H9 (cell line): ENCODE measurements at regions not wholly inside any gene's neighbourhood (a gene's known extent, or its start where the extent isn't known, plus 50 kb on each side); places are given as distances from the start of the nearest gene placed in this dataset.

Experiments
- DNase-seq: peaks from one replicate; pipeline ENCODE4 v3.0.0-alpha.2; 2017
- H2AFZ ChIP-seq: one replicate; pipeline ENCODE4 v1.6.1; 2013; ENCODE audit warnings: mild to moderate bottlenecking, low read length, control low read depth, moderate library complexity
- H2AK5ac ChIP-seq: 2 replicates; pipeline ENCODE4 v1.6.1; 2013; ENCODE audit warnings: low read length, control low read depth, mixed read lengths; ENCODE audit not compliant: insufficient read length
- H2BK120ac ChIP-seq: one replicate; pipeline ENCODE4 v1.6.1; 2013; ENCODE audit warnings: low read depth, mild to moderate bottlenecking, low read length, control low read depth, inconsistent platforms; ENCODE audit not compliant: poor library complexity, severe bottlenecking
- H2BK12ac ChIP-seq: 2 replicates; pipeline ENCODE4 v1.6.1; 2013; ENCODE audit warnings: low read length, control low read depth, mixed read lengths, low read depth; ENCODE audit not compliant: insufficient read length
- H2BK15ac ChIP-seq: 2 replicates; pipeline ENCODE4 v1.6.1; 2013; ENCODE audit warnings: low read depth, low read length, control low read depth
- H2BK20ac ChIP-seq: one replicate; pipeline ENCODE4 v1.6.1; 2013; ENCODE audit warnings: low read depth, mild to moderate bottlenecking, low read length, control low read depth, inconsistent platforms; ENCODE audit not compliant: poor library complexity, severe bottlenecking
- H2BK5ac ChIP-seq: 2 replicates; pipeline ENCODE4 v1.6.1; 2013; ENCODE audit warnings: low read length, control low read depth, mixed read lengths; ENCODE audit not compliant: insufficient read length
- H3K14ac ChIP-seq: 2 replicates; pipeline ENCODE4 v1.6.1; 2013; ENCODE audit warnings: low read length, control low read depth; ENCODE audit not compliant: insufficient read depth
- H3K18ac ChIP-seq: 2 replicates; pipeline ENCODE4 v1.6.1; 2013; ENCODE audit warnings: low read depth, mild to moderate bottlenecking, mixed read lengths, low read length, control low read depth; ENCODE audit not compliant: insufficient read length
- H3K23ac ChIP-seq: 2 replicates; pipeline ENCODE4 v1.6.1; 2013; ENCODE audit warnings: low read length, control low read depth, mixed read lengths, low read depth; ENCODE audit not compliant: insufficient read length
- H3K23me2 ChIP-seq: 2 replicates; pipeline ENCODE4 v1.6.1; 2013; ENCODE audit warnings: low read depth, mild to moderate bottlenecking, mixed read lengths, low read length, control low read depth; ENCODE audit not compliant: insufficient read length, poor library complexity, severe bottlenecking
- H3K27ac ChIP-seq: 2 replicates; pipeline ENCODE4 v1.5.1; 2013; ENCODE audit warnings: low read length, control low read depth, mixed read lengths, low read depth; ENCODE audit not compliant: insufficient read length
- H3K27me3 ChIP-seq: 2 replicates; pipeline ENCODE4 v1.6.1; 2013; ENCODE audit warnings: low read length, control low read depth, inconsistent platforms; ENCODE audit not compliant: insufficient read depth
- H3K4ac ChIP-seq: 2 replicates; pipeline ENCODE4 v1.6.1; 2013; ENCODE audit warnings: low read depth, mild to moderate bottlenecking, control low read depth, inconsistent platforms, low read length, moderate library complexity
- H3K4me1 ChIP-seq: 2 replicates; pipeline ENCODE4 v1.6.1; 2013; ENCODE audit warnings: low read length, control low read depth, inconsistent platforms; ENCODE audit not compliant: insufficient read depth
- H3K4me2 ChIP-seq: 2 replicates; pipeline ENCODE4 v1.6.1; 2013; ENCODE audit warnings: low read length, control low read depth, mixed read lengths; ENCODE audit not compliant: insufficient read length, insufficient read depth
- H3K56ac ChIP-seq: 2 replicates; pipeline ENCODE4 v1.6.1; 2013; ENCODE audit warnings: low read depth, mild to moderate bottlenecking, mixed read lengths, low read length, control low read depth; ENCODE audit not compliant: insufficient read length
- H3K79me1 ChIP-seq: 2 replicates; pipeline ENCODE4 v1.6.1; 2013; ENCODE audit warnings: low read depth, mild to moderate bottlenecking, moderate library complexity, low read length, control low read depth, inconsistent platforms; ENCODE audit not compliant: insufficient read depth, poor library complexity, severe bottlenecking
- H3K79me2 ChIP-seq: 2 replicates; pipeline ENCODE4 v1.6.1; 2013; ENCODE audit warnings: low read length, control low read depth, inconsistent platforms; ENCODE audit not compliant: insufficient read depth
- H3K9ac ChIP-seq: 2 replicates; pipeline ENCODE4 v1.6.1; 2013; ENCODE audit warnings: low read length, control low read depth, mixed read lengths; ENCODE audit not compliant: insufficient read length; ENCODE audit errors: extremely low read depth
- H3K9me3 ChIP-seq: one replicate; pipeline ENCODE4 v1.6.1; 2013; ENCODE audit warnings: low read depth, low read length, inconsistent platforms; ENCODE audit not compliant: control insufficient read depth
- H3T11ph ChIP-seq: one replicate; pipeline ENCODE4 v1.6.1; 2013; ENCODE audit warnings: mild to moderate bottlenecking, low read length, control low read depth, inconsistent platforms
- H4K20me1 ChIP-seq: one replicate; pipeline ENCODE4 v1.6.1; 2013; ENCODE audit not compliant: control insufficient read depth, insufficient read length, insufficient read depth
- H4K5ac ChIP-seq: 2 replicates; pipeline ENCODE4 v1.6.1; 2013; ENCODE audit warnings: low read depth, mild to moderate bottlenecking, mixed read lengths, low read length, control low read depth; ENCODE audit not compliant: insufficient read length
- H4K8ac ChIP-seq: replicated peaks from 2 replicates; pipeline ENCODE4 v1.6.1; 2013; ENCODE audit warnings: low read length, control low read depth, mixed read lengths, low read depth; ENCODE audit not compliant: insufficient read length
- H4K91ac ChIP-seq: 2 replicates; pipeline ENCODE4 v1.6.1; 2013; ENCODE audit warnings: low read depth, mild to moderate bottlenecking, moderate library complexity, mixed read lengths, low read length, control low read depth; ENCODE audit not compliant: insufficient read length
- H3K27ac Mint-ChIP-seq, 3 experiments: 2 replicates in 2 of 3; 3 replicates in 1 of 3; pipeline ENCODE4 v1.8.0; 2020 to 2021; ENCODE audit warnings: mixed read lengths in 3 of 3, mild to moderate bottlenecking in 1 of 3, moderate library complexity in 1 of 3
- H3K27me3 Mint-ChIP-seq: 2 replicates; pipeline ENCODE4 v1.8.0; 2021; ENCODE audit warnings: low read depth, mild to moderate bottlenecking, moderate library complexity, mixed read lengths
- H3K36me3 Mint-ChIP-seq, 3 experiments: 2 replicates in 2 of 3; 3 replicates in 1 of 3; pipeline ENCODE4 v1.8.0; 2020 to 2021; ENCODE audit warnings: low read depth in 3 of 3, mixed read lengths in 3 of 3; ENCODE audit not compliant: insufficient read depth in 1 of 3
- H3K4me1 Mint-ChIP-seq, 2 experiments: 2 replicates each; pipeline ENCODE4 v1.8.0; 2020; ENCODE audit warnings: mixed read lengths in 2 of 2
- H3K4me3 Mint-ChIP-seq, 2 experiments: 2 replicates in 1 of 2; 3 replicates in 1 of 2; pipeline ENCODE4 v1.8.0; 2020 to 2021; ENCODE audit warnings: mild to moderate bottlenecking in 2 of 2, mixed read lengths in 2 of 2, moderate library complexity in 1 of 2
- H3K9me3 Mint-ChIP-seq, 2 experiments: 2 replicates in 1 of 2; 3 replicates in 1 of 2; pipeline ENCODE4 v1.8.0; 2020; ENCODE audit warnings: mild to moderate bottlenecking in 2 of 2, mixed read lengths in 2 of 2, moderate library complexity in 1 of 2
- CTCF ChIP-seq: fragments of 200-600 bp; sonication (generic); conservative IDR thresholded peaks from 3 replicates; pipeline ENCODE4 v1.8.0; 2021; ENCODE audit warnings: antibody characterized with exemption, mild to moderate bottlenecking
- WGBS: extraction: QIAGEN DNeasy Blood & Tissue Kit; methylation state at CpG from one replicate; pipeline ENCODE4 v1.1.7; 2013; ENCODE audit warnings: missing lambda C conversion rate, low lambda C conversion rate, mixed read lengths; ENCODE audit not compliant: insufficient read length; ENCODE audit errors: extremely low coverage; 5-methylcytosine and 5-hydroxymethylcytosine counted together

- no peak overlapping the region for H3K14ac ChIP-seq
- H4K8ac ChIP-seq: no peak overlapping the region
- no peak overlapping the region for H3K56ac ChIP-seq
- H2BK20ac ChIP-seq: no peak overlapping the region
- no CpG with 5 or more reads among the region's 16 CpGs for WGBS
- no peak overlapping the region for H3K27ac ChIP-seq
- H3K9me3 Mint-ChIP-seq: no peaks in the 10 kb centered on the region
- H3K4me1 Mint-ChIP-seq: peaks cover 11 to 15% of the 10 kb centered on the region in 2 experiments
- no peaks in the 10 kb centered on the region for H4K20me1 ChIP-seq
- no peak overlapping the region for H3K9ac ChIP-seq
- H3K36me3 Mint-ChIP-seq: no peaks in the 10 kb centered on the region
- H2BK15ac ChIP-seq: no peak overlapping the region
- H3K23me2 ChIP-seq: no peaks in the 10 kb centered on the region
- no peaks in the 10 kb centered on the region for H3K27me3 ChIP-seq
- H3K9me3 ChIP-seq: no peaks in the 10 kb centered on the region
- no peak overlapping the region for H4K91ac ChIP-seq
- H3K4ac ChIP-seq: no peak overlapping the region
- H2AFZ ChIP-seq: no peak overlapping the region
- peak overlapping the region; percentile 62 for H3K4me2 ChIP-seq
- no peak overlapping the region for H2BK120ac ChIP-seq
- no peak overlapping the region for H3T11ph ChIP-seq
- no peaks in the 10 kb centered on the region; the same call in 1 of the 2 replicates for H3K4me1 ChIP-seq
- no peaks in the 10 kb centered on the region for H3K79me1 ChIP-seq
- no peak overlapping the region for H3K18ac ChIP-seq
- H2BK12ac ChIP-seq: no peak overlapping the region
- H3K27me3 Mint-ChIP-seq: no peaks in the 10 kb centered on the region; the same call in 1 of the 2 replicates
- H3K4me3 Mint-ChIP-seq: peak overlapping the region; percentile 43 to 68; a peak in 4 of 5 replicates
- H3K79me2 ChIP-seq: no peaks in the 10 kb centered on the region
- H3K27ac Mint-ChIP-seq: no peak overlapping the region
- H2AK5ac ChIP-seq: no peak overlapping the region
- no peak; the same call in 2 of the 3 replicates for TF ChIP-seq CTCF
- DNase-seq: peak; percentile 63
- no peak overlapping the region for H2BK5ac ChIP-seq
- no peak overlapping the region for H3K23ac ChIP-seq
- no peak overlapping the region for H4K5ac ChIP-seq
These were observed 357.9 kb upstream of the CCNH start for GRCh38 chr5:87770601-87771121.
